ENCODE measurements at regions not wholly inside any gene's neighbourhood (a gene's known extent, or its start where the extent isn't known, plus 50 kb on each side); places are given as distances from the start of the nearest gene placed in this dataset.

GRCh38 chr10:123544986-123545385, 121.2 kb upstream of the GPR26 start:
- no peak for TF ChIP-seq EZH2phosphoT487 (IDR thresholded peaks at IDR 0.05; ENCODE audit: insufficient read depth, low read depth)
- no peak for TF ChIP-seq EZH2 (IDR thresholded peaks at IDR 0.05; ENCODE audit: insufficient read depth, poor library complexity, severe bottlenecking)

Measured in GM23248 (cell line).